ENCODE measurements at regions not wholly inside any gene's neighbourhood (a gene's known extent, or its start where the extent isn't known, plus 50 kb on each side); places are given as distances from the start of the nearest gene placed in this dataset.

- Histone ChIP-seq H3K36me3 (ENCODE audit: insufficient read depth, low read length) (no peaks in the 10 kb centered on the region), H4K20me1 (ENCODE audit: insufficient read depth, low read length) (no peaks in the 10 kb centered on the region), H2AFZ (ENCODE audit: low read length) (peak overlapping the region; percentile 75; the same call in 1 of the 2 replicates), H3K4me3 (ENCODE audit: low read depth, low read length, poor library complexity, severe bottlenecking) (peak overlapping the region; percentile 68), H3K9me3 (ENCODE audit: low read length) (no peaks in the 10 kb centered on the region), H3K27ac (ENCODE audit: low read depth, low read length, poor library complexity, severe bottlenecking) (no peak overlapping the region), H3K4me1 (ENCODE audit: insufficient read depth, low read length, poor library complexity, severe bottlenecking) (peaks cover 6% of the 10 kb centered on the region), H3K79me2 (ENCODE audit: insufficient read depth, low read depth, low read length) (no peaks in the 10 kb centered on the region), H3K4me2 (ENCODE audit: low read length) (peak overlapping the region; percentile 65), H3K9me2 (ENCODE audit: insufficient read depth, low read length) (no peaks in the 10 kb centered on the region)
- ChIA-PET POLR2A (interaction anchor here (0.6 kb wide), 1 partner anchor 79 kb away, joined by 3 read pairs; no protein-coding TSS in a partner anchor), CTCF (ENCODE audit: unreplicated experiment) (no interaction called here)
- intact Hi-C loops (cut with micrococcal nuclease; ENCODE audit: unreplicated experiment): no loop called here
- DNase-seq (ENCODE audit: low spot score): peak; percentile 61
- no TSS peak for BruUV-seq (replicated peaks)
- TF ChIP-seq EZH2phosphoT487 (IDR thresholded peaks at IDR 0.05; ENCODE audit: borderline replicate concordance, low read depth, low read length): no peak
- peak; percentile 78 for TF ChIP-seq CTCF (conservative IDR thresholded peaks at IDR 0.05; ENCODE audit: low read length)
Observed at GRCh38 chr4:24472514-24473308, 111.6 kb downstream of the DHX15 start.

DNA sequence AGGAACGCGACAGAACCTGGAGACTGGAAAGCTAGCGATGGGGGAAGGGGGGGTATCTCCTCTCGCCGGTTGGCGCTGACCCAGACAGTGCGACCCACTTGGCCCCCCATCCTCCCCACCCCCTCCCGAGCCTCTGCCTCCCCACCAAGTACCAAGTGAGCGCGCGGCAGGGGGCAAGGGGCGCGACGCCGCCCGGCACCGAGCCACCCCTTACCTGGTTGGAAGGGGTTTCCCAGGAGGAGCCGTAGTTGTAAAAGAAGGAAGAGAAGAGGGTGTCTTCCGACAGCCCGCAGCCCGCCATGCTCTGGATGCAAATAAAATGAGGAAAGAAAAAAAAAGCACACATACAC is 112.2 kb downstream of the DHX15 start:
- Histone ChIP-seq H3K36me3 (ENCODE audit: insufficient read depth, low read length) (no peaks in the 10 kb centered on the region), H3K9me3 (ENCODE audit: low read length) (no peaks in the 10 kb centered on the region), H3K79me2 (ENCODE audit: insufficient read depth, low read depth, low read length) (no peaks in the 10 kb centered on the region), H3K4me2 (ENCODE audit: low read length) (peak overlapping the region; percentile 65), H3K4me1 (ENCODE audit: insufficient read depth, low read length, poor library complexity, severe bottlenecking) (peaks cover 6% of the 10 kb centered on the region), H4K20me1 (ENCODE audit: insufficient read depth, low read length) (no peaks in the 10 kb centered on the region), H3K27ac (ENCODE audit: low read depth, low read length, poor library complexity, severe bottlenecking) (no peak overlapping the region), H3K9me2 (ENCODE audit: insufficient read depth, low read length) (no peaks in the 10 kb centered on the region), H3K4me3 (ENCODE audit: low read depth, low read length, poor library complexity, severe bottlenecking) (peak overlapping the region; percentile 68), H2AFZ (ENCODE audit: low read length) (peak overlapping the region; percentile 75; the same call in 1 of the 2 replicates)
- no TSS peak for BruUV-seq (replicated peaks)
- DNase-seq (ENCODE audit: low spot score): no peak
- ChIA-PET CTCF (ENCODE audit: unreplicated experiment) (no interaction called here), POLR2A (no interaction called here)
- intact Hi-C loops (cut with micrococcal nuclease; ENCODE audit: unreplicated experiment): no loop called here
- TF ChIP-seq CTCF (conservative IDR thresholded peaks at IDR 0.05; ENCODE audit: low read length) (no peak), EZH2phosphoT487 (IDR thresholded peaks at IDR 0.05; ENCODE audit: borderline replicate concordance, low read depth, low read length) (no peak)

DNA sequence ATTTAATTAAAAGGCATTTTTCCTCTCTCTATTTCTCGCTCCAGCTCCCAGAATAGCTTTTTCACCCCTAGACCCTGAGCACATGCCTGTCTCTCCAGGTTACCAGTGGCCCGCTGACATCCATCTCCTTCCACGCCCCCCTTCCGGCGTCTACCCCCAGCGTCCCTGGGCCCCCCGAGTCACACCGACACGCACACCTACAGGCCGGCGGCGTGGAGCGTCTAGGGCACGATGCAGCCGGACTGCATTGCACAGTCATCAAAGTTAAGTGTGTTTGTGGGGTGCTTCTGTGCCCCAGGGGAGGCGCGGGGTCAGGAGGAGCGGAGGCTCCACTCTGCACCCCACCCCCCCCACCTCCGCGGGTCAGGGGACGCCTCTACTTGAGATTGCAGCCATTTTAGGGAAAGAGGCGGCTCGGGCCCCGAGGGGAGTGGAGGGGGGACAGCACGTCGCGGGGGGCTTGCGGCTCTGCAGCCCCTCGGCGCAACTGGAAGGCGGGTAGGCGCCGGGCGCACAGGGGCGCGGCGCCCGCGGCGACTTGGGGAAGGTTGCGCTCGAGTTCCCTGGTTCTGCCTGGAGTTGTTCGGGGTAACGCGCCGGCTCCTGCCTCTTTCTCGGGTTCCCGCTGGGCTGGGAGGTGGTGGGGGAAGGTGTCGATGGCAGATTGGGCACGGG is 112.7 kb downstream of the DHX15 start:
- Histone ChIP-seq H3K27ac (ENCODE audit: low read depth, low read length, poor library complexity, severe bottlenecking) (no peak overlapping the region), H3K4me1 (ENCODE audit: insufficient read depth, low read length, poor library complexity, severe bottlenecking) (peaks cover 6% of the 10 kb centered on the region), H4K20me1 (ENCODE audit: insufficient read depth, low read length) (no peaks in the 10 kb centered on the region), H3K4me2 (ENCODE audit: low read length) (no peak overlapping the region; the same call in 1 of the 2 replicates), H3K9me2 (ENCODE audit: insufficient read depth, low read length) (no peaks in the 10 kb centered on the region), H3K9me3 (ENCODE audit: low read length) (no peaks in the 10 kb centered on the region), H3K36me3 (ENCODE audit: insufficient read depth, low read length) (no peaks in the 10 kb centered on the region), H3K79me2 (ENCODE audit: insufficient read depth, low read depth, low read length) (no peaks in the 10 kb centered on the region), H2AFZ (ENCODE audit: low read length) (no peak overlapping the region), H3K4me3 (ENCODE audit: low read depth, low read length, poor library complexity, severe bottlenecking) (no peak overlapping the region)
- TF ChIP-seq EZH2phosphoT487 (IDR thresholded peaks at IDR 0.05; ENCODE audit: borderline replicate concordance, low read depth, low read length) (no peak), CTCF (conservative IDR thresholded peaks at IDR 0.05; ENCODE audit: low read length) (no peak)
- no peak for DNase-seq (ENCODE audit: low spot score)
- ChIA-PET POLR2A (interaction anchor here (0.6 kb wide), 1 partner anchor 296 kb away, joined by 8 read pairs; no protein-coding TSS in a partner anchor), CTCF (ENCODE audit: unreplicated experiment) (no interaction called here)
- no TSS peak for BruUV-seq (replicated peaks)
- intact Hi-C loops (cut with micrococcal nuclease; ENCODE audit: unreplicated experiment): no loop called here
